Astrocyte (in vitro differentiated cells and primary cell): ENCODE measurements at regions not wholly inside any gene's neighbourhood (a gene's known extent, or its start where the extent isn't known, plus 50 kb on each side); places are given as distances from the start of the nearest gene placed in this dataset.

Source experiments
- DNase-seq: peaks from one replicate; pipeline ENCODE4 v3.0.0-alpha.2; 2010; ENCODE audit warnings: low read depth
- FAIRE-seq: peaks from 2 replicates; lab custom pipeline; 2011; peaks lifted over from hg19 to GRCh38; lab: Jason Lieb, UNC
- H2AFZ ChIP-seq: 2 replicates; pipeline ENCODE4 v1.6.0; 2012; ENCODE audit warnings: low read depth, low read length, inconsistent platforms
- H3K27ac ChIP-seq: 2 replicates; pipeline ENCODE4 v1.5.1; 2011; ENCODE audit warnings: low read depth, low read length, inconsistent platforms
- H3K27me3 ChIP-seq: 2 replicates; pipeline ENCODE4 v1.6.0; 2011; ENCODE audit warnings: low read length, inconsistent platforms; ENCODE audit not compliant: insufficient read depth
- H3K36me3 ChIP-seq: 2 replicates; pipeline ENCODE4 v1.5.1; 2011; ENCODE audit warnings: low read length, inconsistent platforms; ENCODE audit not compliant: insufficient read depth
- H3K4me1 ChIP-seq: 2 replicates; pipeline ENCODE4 v1.5.1; 2011; ENCODE audit warnings: low read length, inconsistent platforms; ENCODE audit not compliant: insufficient read depth
- H3K4me2 ChIP-seq: 2 replicates; pipeline ENCODE4 v1.6.0; 2012; ENCODE audit warnings: low read length, inconsistent platforms
- H3K4me3 ChIP-seq: 2 replicates; pipeline ENCODE4 v1.5.1; 2011; ENCODE audit warnings: low read depth, mild to moderate bottlenecking, low read length, inconsistent platforms; ENCODE audit not compliant: insufficient read depth
- H3K79me2 ChIP-seq: 2 replicates; pipeline ENCODE4 v1.6.0; 2012; ENCODE audit warnings: mild to moderate bottlenecking, low read length, inconsistent platforms; ENCODE audit not compliant: insufficient read depth
- H3K9ac ChIP-seq: 2 replicates; pipeline ENCODE4 v1.6.0; 2012; ENCODE audit warnings: mild to moderate bottlenecking, low read length, inconsistent platforms
- H3K9me3 ChIP-seq: 2 replicates; pipeline ENCODE4 v1.5.1; 2012; ENCODE audit warnings: low read depth, mild to moderate bottlenecking, low read length, inconsistent platforms; ENCODE audit not compliant: insufficient read depth
- H4K20me1 ChIP-seq: 2 replicates; pipeline ENCODE4 v1.6.0; 2012; ENCODE audit warnings: low read length, inconsistent platforms; ENCODE audit not compliant: insufficient read depth
- H3K27ac Mint-ChIP-seq: one replicate; pipeline ENCODE4 v1.8.0; 2021; ENCODE audit warnings: mild to moderate bottlenecking, mixed read lengths; ENCODE audit not compliant: unreplicated experiment
- H3K27me3 Mint-ChIP-seq: one replicate; pipeline ENCODE4 v1.8.0; 2021; ENCODE audit warnings: low read depth, mixed read lengths; ENCODE audit not compliant: unreplicated experiment
- H3K36me3 Mint-ChIP-seq: one replicate; pipeline ENCODE4 v1.8.0; 2021; ENCODE audit warnings: low read depth, mixed read lengths; ENCODE audit not compliant: unreplicated experiment
- H3K4me1 Mint-ChIP-seq: one replicate; pipeline ENCODE4 v1.8.0; 2021; ENCODE audit warnings: low read depth, mixed read lengths; ENCODE audit not compliant: unreplicated experiment
- H3K4me3 Mint-ChIP-seq: one replicate; pipeline ENCODE4 v1.8.0; 2021; ENCODE audit warnings: mild to moderate bottlenecking, moderate library complexity, mixed read lengths; ENCODE audit not compliant: unreplicated experiment
- H3K9me3 Mint-ChIP-seq: one replicate; pipeline ENCODE4 v1.8.0; 2021; ENCODE audit warnings: mild to moderate bottlenecking, mixed read lengths; ENCODE audit not compliant: unreplicated experiment
- EZH2 ChIP-seq: IDR thresholded peaks from 2 replicates; pipeline ENCODE4 v1.6.1; 2012; ENCODE audit warnings: mild to moderate bottlenecking, low read length, inconsistent platforms; ENCODE audit not compliant: insufficient read depth
- TF ChIP-seq, protein P1 (sequence below): IDR thresholded peaks from 2 replicates; pipeline ENCODE4 v1.5.1; 2011; ENCODE audit warnings: low read depth, mild to moderate bottlenecking, inconsistent platforms, low read length, moderate library complexity; ENCODE audit not compliant: insufficient read depth

DNA sequence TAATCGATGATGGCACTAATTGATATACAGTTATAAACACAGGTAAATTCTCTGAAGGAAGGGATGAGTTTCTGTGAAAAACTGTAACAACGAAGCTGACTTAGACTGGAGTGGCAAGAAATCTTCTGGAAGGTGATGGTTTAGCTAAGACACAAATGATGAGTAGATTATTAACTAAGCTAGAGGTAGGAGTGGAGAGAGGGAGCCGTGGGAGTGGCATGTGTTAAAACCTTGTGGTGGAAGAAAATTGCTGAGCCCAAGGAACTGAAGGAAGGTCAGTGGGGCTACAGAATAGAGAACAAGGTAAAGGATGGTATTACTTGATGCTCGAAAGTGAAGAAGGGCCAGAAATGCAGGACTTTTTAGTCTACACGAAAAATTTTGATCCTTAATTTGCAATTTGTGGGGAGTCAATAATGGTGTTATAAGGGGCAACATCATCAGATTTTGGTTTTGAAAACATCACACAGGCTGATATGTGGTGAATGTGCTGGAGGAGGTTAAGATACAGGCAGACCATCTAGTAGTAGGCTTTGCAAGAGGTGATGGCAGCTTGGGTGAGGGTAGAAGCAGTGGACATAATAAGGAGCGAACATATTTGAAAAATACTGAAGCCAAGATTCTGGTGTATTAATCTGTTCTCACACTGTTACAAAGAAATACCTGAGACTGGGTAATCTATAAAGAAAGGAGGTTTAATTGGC, 93.8 kb downstream of the S1PR1 start:
- H3K4me3 Mint-ChIP-seq, result no peak overlapping the region
- H3K36me3 Mint-ChIP-seq, result no peaks in the 10 kb centered on the region
- Histone ChIP-seq H3K27me3 (peaks cover 5% of the 10 kb centered on the region), H3K9me3 (no peaks in the 10 kb centered on the region), H2AFZ (no peak overlapping the region), H3K4me1 (no peaks in the 10 kb centered on the region), H3K4me3 (no peak overlapping the region), H3K4me2 (no peak overlapping the region), H3K27ac (no peak overlapping the region), H3K9ac (no peak overlapping the region), H4K20me1 (no peaks in the 10 kb centered on the region), H3K36me3 (no peaks in the 10 kb centered on the region), H3K79me2 (no peaks in the 10 kb centered on the region)
- TF ChIP-seq EZH2, result no peak
- TF ChIP-seq, protein P1, sequence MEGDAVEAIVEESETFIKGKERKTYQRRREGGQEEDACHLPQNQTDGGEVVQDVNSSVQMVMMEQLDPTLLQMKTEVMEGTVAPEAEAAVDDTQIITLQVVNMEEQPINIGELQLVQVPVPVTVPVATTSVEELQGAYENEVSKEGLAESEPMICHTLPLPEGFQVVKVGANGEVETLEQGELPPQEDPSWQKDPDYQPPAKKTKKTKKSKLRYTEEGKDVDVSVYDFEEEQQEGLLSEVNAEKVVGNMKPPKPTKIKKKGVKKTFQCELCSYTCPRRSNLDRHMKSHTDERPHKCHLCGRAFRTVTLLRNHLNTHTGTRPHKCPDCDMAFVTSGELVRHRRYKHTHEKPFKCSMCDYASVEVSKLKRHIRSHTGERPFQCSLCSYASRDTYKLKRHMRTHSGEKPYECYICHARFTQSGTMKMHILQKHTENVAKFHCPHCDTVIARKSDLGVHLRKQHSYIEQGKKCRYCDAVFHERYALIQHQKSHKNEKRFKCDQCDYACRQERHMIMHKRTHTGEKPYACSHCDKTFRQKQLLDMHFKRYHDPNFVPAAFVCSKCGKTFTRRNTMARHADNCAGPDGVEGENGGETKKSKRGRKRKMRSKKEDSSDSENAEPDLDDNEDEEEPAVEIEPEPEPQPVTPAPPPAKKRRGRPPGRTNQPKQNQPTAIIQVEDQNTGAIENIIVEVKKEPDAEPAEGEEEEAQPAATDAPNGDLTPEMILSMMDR, result no peak
- no peaks in the 10 kb centered on the region for H3K27me3 Mint-ChIP-seq
- no peak overlapping the region for H3K27ac Mint-ChIP-seq
- H3K9me3 Mint-ChIP-seq, result peaks cover 1% of the 10 kb centered on the region
- H3K4me1 Mint-ChIP-seq, result no peaks in the 10 kb centered on the region
- DNase-seq (no peak), FAIRE-seq (peak; percentile 5)

DNA sequence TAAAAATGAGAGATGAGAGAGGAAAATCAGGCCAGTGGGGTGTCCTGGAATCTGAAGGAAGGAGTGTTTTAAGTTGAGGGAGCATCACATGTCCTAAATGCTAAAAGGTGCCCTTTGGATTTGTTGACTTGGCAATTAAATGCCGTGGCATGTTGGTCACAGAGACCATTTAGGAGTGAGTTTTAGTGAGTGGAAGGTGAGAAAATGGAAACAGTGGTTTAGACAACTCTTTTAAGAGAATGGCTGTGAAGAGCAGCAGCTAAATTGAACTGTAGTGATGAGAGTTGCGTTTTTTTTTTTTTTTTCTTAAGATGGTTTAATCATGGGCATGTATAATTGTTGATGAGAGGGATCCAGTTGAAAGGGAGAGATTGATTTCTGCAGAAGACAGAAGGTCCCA, 95.0 kb downstream of the S1PR1 start:
- H3K36me3 Mint-ChIP-seq, result no peaks in the 10 kb centered on the region
- no peak for DNase-seq
- no peak overlapping the region for H3K27ac ChIP-seq
- H3K27me3 Mint-ChIP-seq, result no peaks in the 10 kb centered on the region
- H3K79me2 ChIP-seq, result no peaks in the 10 kb centered on the region
- no peaks in the 10 kb centered on the region for H3K9me3 ChIP-seq
- peaks cover 5% of the 10 kb centered on the region for H3K27me3 ChIP-seq
- no peaks in the 10 kb centered on the region for H3K4me1 ChIP-seq
- H3K9me3 Mint-ChIP-seq, result no peaks in the 10 kb centered on the region
- H3K4me3 Mint-ChIP-seq, result no peak overlapping the region
- H3K4me3 ChIP-seq, result no peak overlapping the region
- no peaks in the 10 kb centered on the region for H4K20me1 ChIP-seq
- FAIRE-seq, result no peak
- TF ChIP-seq EZH2, result no peak
- TF ChIP-seq, protein P1, result no peak
- H3K4me1 Mint-ChIP-seq, result no peaks in the 10 kb centered on the region
- H2AFZ ChIP-seq, result no peak overlapping the region
- no peaks in the 10 kb centered on the region for H3K36me3 ChIP-seq
- H3K27ac Mint-ChIP-seq, result no peak overlapping the region
- H3K4me2 ChIP-seq, result no peak overlapping the region
- H3K9ac ChIP-seq, result no peak overlapping the region

DNA sequence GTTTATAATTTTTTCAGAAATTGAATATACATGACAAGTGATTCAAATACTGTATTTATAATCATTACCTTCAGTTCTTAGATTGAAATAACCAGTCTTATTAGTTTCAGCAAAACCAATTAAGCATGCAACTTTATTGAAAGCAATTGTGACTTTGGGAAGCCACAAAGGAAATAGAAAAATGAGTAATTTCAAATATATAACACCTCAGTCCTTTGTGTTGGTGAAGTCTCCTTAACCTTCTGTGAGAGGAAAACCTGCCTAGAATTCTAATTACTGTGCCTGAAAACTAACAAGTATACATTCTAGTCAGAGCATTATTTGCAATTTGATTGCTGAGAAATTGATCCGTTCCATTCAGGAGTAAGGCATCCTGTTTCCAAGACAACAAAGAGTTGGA, 95.8 kb downstream of the S1PR1 start:
- Histone ChIP-seq H3K27me3 (peaks cover 5% of the 10 kb centered on the region), H3K4me1 (no peaks in the 10 kb centered on the region), H3K4me2 (no peak overlapping the region), H3K36me3 (no peaks in the 10 kb centered on the region), H3K9me3 (no peaks in the 10 kb centered on the region), H2AFZ (no peak overlapping the region), H3K9ac (no peak overlapping the region), H3K4me3 (no peak overlapping the region), H3K27ac (no peak overlapping the region), H3K79me2 (no peaks in the 10 kb centered on the region), H4K20me1 (no peaks in the 10 kb centered on the region)
- DNase-seq (no peak), FAIRE-seq (no peak)
- H3K36me3 Mint-ChIP-seq, result no peaks in the 10 kb centered on the region
- H3K27ac Mint-ChIP-seq, result no peak overlapping the region
- no peaks in the 10 kb centered on the region for H3K9me3 Mint-ChIP-seq
- no peak for TF ChIP-seq EZH2
- TF ChIP-seq, protein P1, result no peak
- H3K4me1 Mint-ChIP-seq, result no peaks in the 10 kb centered on the region
- no peak overlapping the region for H3K4me3 Mint-ChIP-seq
- H3K27me3 Mint-ChIP-seq, result no peaks in the 10 kb centered on the region
